ENCODE measurements at regions not wholly inside any gene's neighbourhood (a gene's known extent, or its start where the extent isn't known, plus 50 kb on each side); places are given as distances from the start of the nearest gene placed in this dataset.
A peak's percentile ranks its signal among the peaks of the same experiment; 100 is the strongest.
"Not testable (repeated sequence)": the region's sequence is repeated elsewhere in the genome, so short reads cannot be mapped to it uniquely, and the experiment has no call there.

GRCh38 chr18:21963336-21963735, 206.1 kb upstream of the GATA6 start:
- no peak for DNase-seq (ENCODE audit: low spot score)
- TF ChIP-seq EZH2 (IDR thresholded peaks at IDR 0.05) (no peak), EZH2phosphoT487 (IDR thresholded peaks at IDR 0.05) (no peak)
- TF ChIP-seq, protein P1, sequence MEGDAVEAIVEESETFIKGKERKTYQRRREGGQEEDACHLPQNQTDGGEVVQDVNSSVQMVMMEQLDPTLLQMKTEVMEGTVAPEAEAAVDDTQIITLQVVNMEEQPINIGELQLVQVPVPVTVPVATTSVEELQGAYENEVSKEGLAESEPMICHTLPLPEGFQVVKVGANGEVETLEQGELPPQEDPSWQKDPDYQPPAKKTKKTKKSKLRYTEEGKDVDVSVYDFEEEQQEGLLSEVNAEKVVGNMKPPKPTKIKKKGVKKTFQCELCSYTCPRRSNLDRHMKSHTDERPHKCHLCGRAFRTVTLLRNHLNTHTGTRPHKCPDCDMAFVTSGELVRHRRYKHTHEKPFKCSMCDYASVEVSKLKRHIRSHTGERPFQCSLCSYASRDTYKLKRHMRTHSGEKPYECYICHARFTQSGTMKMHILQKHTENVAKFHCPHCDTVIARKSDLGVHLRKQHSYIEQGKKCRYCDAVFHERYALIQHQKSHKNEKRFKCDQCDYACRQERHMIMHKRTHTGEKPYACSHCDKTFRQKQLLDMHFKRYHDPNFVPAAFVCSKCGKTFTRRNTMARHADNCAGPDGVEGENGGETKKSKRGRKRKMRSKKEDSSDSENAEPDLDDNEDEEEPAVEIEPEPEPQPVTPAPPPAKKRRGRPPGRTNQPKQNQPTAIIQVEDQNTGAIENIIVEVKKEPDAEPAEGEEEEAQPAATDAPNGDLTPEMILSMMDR (IDR thresholded peaks at IDR 0.05) = no peak
- Histone ChIP-seq H3K4me3 (no peak overlapping the region), H3K4me1 (no peaks in the 10 kb centered on the region), H3K4me2 (no peak overlapping the region), H3K36me3 (no peaks in the 10 kb centered on the region), H3K79me2 (ENCODE audit: low read depth) (no peaks in the 10 kb centered on the region), H3K27me3 (no peaks in the 10 kb centered on the region), H3K9ac (no peak overlapping the region), H3K27ac (no peak overlapping the region), H4K20me1 (ENCODE audit: low read depth) (no peaks in the 10 kb centered on the region), H3F3A (ENCODE audit: low read depth) (no peaks in the 10 kb centered on the region), H3K9me3 (ENCODE audit: low read depth) (no peaks in the 10 kb centered on the region), H2AFZ (replicated peaks) (no peak overlapping the region)
- Mint-ChIP-seq H3K27me3 (ENCODE audit: insufficient read depth, low read depth) (peaks cover 5% of the 10 kb centered on the region), H3K36me3 (no peaks in the 10 kb centered on the region), H3K4me1 (no peaks in the 10 kb centered on the region), H3K4me3 (no peak overlapping the region), H3K9me3 (no peaks in the 10 kb centered on the region), H3K27ac (no peak overlapping the region)

DNA sequence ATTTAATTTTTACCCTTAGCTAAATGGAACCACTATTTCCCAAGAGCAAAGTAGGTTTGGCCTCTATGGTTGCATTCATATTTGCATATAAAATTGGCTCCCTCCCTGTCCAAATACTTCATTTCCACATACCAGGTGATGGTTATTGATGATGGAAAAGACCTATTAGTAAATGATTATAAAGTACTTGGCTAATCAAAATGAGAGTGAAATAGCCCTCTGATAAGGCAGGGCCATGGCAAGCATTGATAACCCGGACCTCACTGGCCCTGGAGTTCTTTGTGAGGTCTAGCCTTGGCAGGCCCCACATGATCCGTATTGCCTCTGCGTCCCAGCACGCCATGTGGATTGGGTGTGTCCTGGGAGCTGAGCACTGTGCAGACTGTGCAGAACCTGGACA, 201.1 kb upstream of the GATA6 start:
- Mint-ChIP-seq H3K27me3 (ENCODE audit: insufficient read depth, low read depth) (peaks cover 7% of the 10 kb centered on the region), H3K4me1 (peaks cover 3% of the 10 kb centered on the region), H3K27ac (no peak overlapping the region), H3K36me3 (no peaks in the 10 kb centered on the region), H3K9me3 (no peaks in the 10 kb centered on the region), H3K4me3 (no peak overlapping the region)
- H3K9ac ChIP-seq = no peak overlapping the region
- no peak overlapping the region for H3K4me2 ChIP-seq
- H2AFZ ChIP-seq (replicated peaks) = no peak overlapping the region
- no peak for DNase-seq (ENCODE audit: low spot score)
- H3K4me3 ChIP-seq = no peak overlapping the region
- H3K27ac ChIP-seq = no peak overlapping the region
- H4K20me1 ChIP-seq (ENCODE audit: low read depth) = no peaks in the 10 kb centered on the region
- H3K9me3 ChIP-seq (ENCODE audit: low read depth) = no peaks in the 10 kb centered on the region
- H3F3A ChIP-seq (ENCODE audit: low read depth) = no peaks in the 10 kb centered on the region
- TF ChIP-seq EZH2phosphoT487 (IDR thresholded peaks at IDR 0.05) = no peak
- TF ChIP-seq, protein P1 (IDR thresholded peaks at IDR 0.05) = no peak
- TF ChIP-seq EZH2 (IDR thresholded peaks at IDR 0.05) = no peak
- no peaks in the 10 kb centered on the region for H3K27me3 ChIP-seq
- no peaks in the 10 kb centered on the region for H3K4me1 ChIP-seq
- H3K79me2 ChIP-seq (ENCODE audit: low read depth) = no peaks in the 10 kb centered on the region
- no peaks in the 10 kb centered on the region for H3K36me3 ChIP-seq

DNA sequence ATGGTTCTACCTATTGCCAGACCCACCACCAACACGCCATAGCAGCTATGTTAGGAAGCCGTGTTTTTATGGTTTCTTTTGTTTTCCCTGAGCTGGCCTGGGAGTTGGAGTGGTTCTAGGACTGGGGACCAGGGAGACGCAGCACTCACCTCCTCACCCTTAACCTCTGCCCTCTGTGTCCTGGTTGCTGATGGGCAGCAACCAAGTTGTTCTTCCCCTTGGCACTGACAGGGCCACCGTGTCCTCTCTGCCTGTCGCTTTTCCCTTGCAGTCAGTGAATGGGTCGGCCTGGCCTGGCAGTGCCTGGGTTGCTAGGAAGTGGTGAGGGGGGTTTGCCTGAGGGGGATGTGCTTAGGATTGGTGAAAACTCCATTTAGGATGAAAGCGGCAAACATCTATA, 197.1 kb upstream of the GATA6 start:
- Mint-ChIP-seq H3K36me3 (no peaks in the 10 kb centered on the region), H3K4me1 (peaks cover 3% of the 10 kb centered on the region), H3K27ac (peak overlapping the region; percentile 76), H3K4me3 (no peak overlapping the region), H3K9me3 (no peaks in the 10 kb centered on the region), H3K27me3 (ENCODE audit: insufficient read depth, low read depth) (peaks cover 6% of the 10 kb centered on the region)
- Histone ChIP-seq H3K9me3 (ENCODE audit: low read depth) (no peaks in the 10 kb centered on the region), H3K36me3 (no peaks in the 10 kb centered on the region), H3K4me1 (no peaks in the 10 kb centered on the region), H3K4me3 (no peak overlapping the region), H2AFZ (replicated peaks) (no peak overlapping the region), H3K27ac (no peak overlapping the region), H3F3A (ENCODE audit: low read depth) (no peaks in the 10 kb centered on the region), H3K27me3 (no peaks in the 10 kb centered on the region), H3K4me2 (no peak overlapping the region), H3K9ac (no peak overlapping the region), H3K79me2 (ENCODE audit: low read depth) (no peaks in the 10 kb centered on the region), H4K20me1 (ENCODE audit: low read depth) (no peaks in the 10 kb centered on the region)
- DNase-seq (ENCODE audit: low spot score) = no peak
- TF ChIP-seq, protein P1 (IDR thresholded peaks at IDR 0.05) = no peak
- TF ChIP-seq EZH2phosphoT487 (IDR thresholded peaks at IDR 0.05) (no peak), EZH2 (IDR thresholded peaks at IDR 0.05) (no peak)

DNA sequence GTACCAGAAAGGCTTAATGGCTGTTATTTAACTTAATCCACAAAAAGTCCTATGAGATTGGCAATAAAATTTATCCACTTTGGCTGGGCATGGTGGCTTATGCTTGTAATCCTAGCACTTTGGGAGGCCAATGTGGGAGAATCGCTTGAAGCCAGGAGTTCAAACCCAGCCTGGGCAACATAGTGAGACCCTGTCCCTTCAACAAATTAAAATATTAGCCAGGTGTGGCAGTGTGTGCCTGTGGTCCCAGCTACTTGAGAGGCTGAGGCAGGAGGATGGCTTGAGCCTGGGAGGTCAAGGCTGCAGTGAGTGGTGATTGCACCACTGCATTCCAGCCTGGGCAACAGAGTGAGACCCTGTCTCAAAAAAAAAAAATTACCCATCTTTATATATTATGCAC, 193.4 kb upstream of the GATA6 start:
- not testable (repeated sequence) for DNase-seq (ENCODE audit: low spot score); H3K4me3 ChIP-seq; H3K4me1 Mint-ChIP-seq; H3K36me3 ChIP-seq; H3K27me3 Mint-ChIP-seq (ENCODE audit: insufficient read depth, low read depth); H3K79me2 ChIP-seq (ENCODE audit: low read depth); H3K9me3 ChIP-seq (ENCODE audit: low read depth); H3K4me3 Mint-ChIP-seq; H3K9ac ChIP-seq; H3K27ac ChIP-seq; H3K4me1 ChIP-seq; H3K36me3 Mint-ChIP-seq; H3F3A ChIP-seq (ENCODE audit: low read depth); H3K27me3 ChIP-seq; H3K27ac Mint-ChIP-seq; H3K9me3 Mint-ChIP-seq; H3K4me2 ChIP-seq; H4K20me1 ChIP-seq (ENCODE audit: low read depth); H2AFZ ChIP-seq (replicated peaks)

Data from neural progenitor cell (in vitro differentiated cells).